CD4-positive, alpha-beta T cell (primary cell): ENCODE measurements at regions not wholly inside any gene's neighbourhood (a gene's known extent, or its start where the extent isn't known, plus 50 kb on each side); places are given as distances from the start of the nearest gene placed in this dataset.
A peak's percentile ranks its signal among the peaks of the same experiment; 100 is the strongest.

Source experiments
- ATAC-seq: fragments of 200-7000 bp; cut with Tn5 transposase; one replicate; pipeline ENCODE4 v1.10.0; 2022; ENCODE audit warnings: mild to moderate bottlenecking; ENCODE audit not compliant: poor library complexity
- CTCF ChIA-PET: fragments of 350-600 bp; sonication (Branson Sonifier 250); formaldehyde crosslinking; loops from one replicate; lab custom pipeline; 2021; ENCODE audit warnings: antibody characterized with exemption, inconsistent platforms; lab: Charles Lee
- POLR2A ChIA-PET: fragments of 350-600 bp; sonication (Branson Sonifier 250); formaldehyde crosslinking; loops from one replicate; lab custom pipeline; 2021; ENCODE audit warnings: antibody characterized with exemption, inconsistent platforms; lab: Charles Lee
- DNase-seq, 14 experiments: peaks; one replicate each; pipeline ENCODE4 v3.0.0-alpha.2; 2013 to 2020; ENCODE audit warnings: mixed read lengths in 2 of 14
- H3K27ac ChIP-seq, 2 donors: one replicate each; pipeline versions ENCODE4 v1.5.1 to v1.7.0; 2013; ENCODE audit warnings: low read length in 2 of 2, low read depth in 1 of 2, mild to moderate bottlenecking in 1 of 2
- H3K27me3 ChIP-seq, 2 experiments: 1 replicate in 1 of 2; 2 replicates in 1 of 2; pipeline versions ENCODE4 v1.6.1 to v1.7.0; 2013; ENCODE audit warnings: low read length in 2 of 2, control low read depth in 1 of 2, mild to moderate bottlenecking in 1 of 2, moderate library complexity in 1 of 2; ENCODE audit not compliant: insufficient read depth in 2 of 2, control insufficient read depth in 1 of 2
- H3K36me3 ChIP-seq: one replicate; pipeline ENCODE4 v1.6.1; 2013; ENCODE audit warnings: low read length, control low read depth; ENCODE audit not compliant: insufficient read depth
- H3K4me1 ChIP-seq: one replicate; pipeline ENCODE4 v1.6.1; 2013; ENCODE audit warnings: low read length, control low read depth; ENCODE audit not compliant: insufficient read depth
- H3K4me3 ChIP-seq: one replicate; pipeline ENCODE4 v1.5.1; 2013; ENCODE audit warnings: mild to moderate bottlenecking, low read length, moderate library complexity
- H3K9me3 ChIP-seq, 2 experiments: 1 replicate in 1 of 2; 2 replicates in 1 of 2; pipeline versions ENCODE4 v1.6.1 to v1.7.0; 2013; ENCODE audit warnings: low read length in 2 of 2, mild to moderate bottlenecking in 2 of 2, control low read depth in 1 of 2, moderate library complexity in 1 of 2; ENCODE audit not compliant: control insufficient read depth in 1 of 2, insufficient read depth in 1 of 2
- H3K27ac Mint-ChIP-seq: one replicate; pipeline ENCODE4 v1.8.0; 2020; ENCODE audit warnings: mixed read lengths
- H3K27me3 Mint-ChIP-seq: one replicate; pipeline ENCODE4 v1.8.0; 2021; ENCODE audit warnings: mixed read lengths
- H3K36me3 Mint-ChIP-seq: one replicate; pipeline ENCODE4 v1.8.0; 2021; ENCODE audit warnings: low read depth, mixed read lengths
- H3K4me1 Mint-ChIP-seq: one replicate; pipeline ENCODE4 v1.8.0; 2021; ENCODE audit warnings: low read depth, mixed read lengths
- H3K4me3 Mint-ChIP-seq: one replicate; pipeline ENCODE4 v1.8.0; 2020; ENCODE audit warnings: mild to moderate bottlenecking, mixed read lengths
- H3K9me3 Mint-ChIP-seq: one replicate; pipeline ENCODE4 v1.8.0; 2020; ENCODE audit warnings: mixed read lengths
- intact Hi-C, 2 experiments: fragments of 100-400 bp; cut with DNase I in 1 of 2; cut with micrococcal nuclease in 1 of 2; formaldehyde crosslinking; loops; one replicate each; pipeline versions ENCODE4 v1.15.1 to v1.9.0; 2023 to 2025; cut with DNase I, micrococcal nuclease
- TF ChIP-seq, protein P1 (sequence below): fragments of 200-600 bp; IDR thresholded peaks from one replicate; pipeline ENCODE4 v1.8.0; 2022; ENCODE audit warnings: antibody characterized with exemption, mild to moderate bottlenecking

DNA sequence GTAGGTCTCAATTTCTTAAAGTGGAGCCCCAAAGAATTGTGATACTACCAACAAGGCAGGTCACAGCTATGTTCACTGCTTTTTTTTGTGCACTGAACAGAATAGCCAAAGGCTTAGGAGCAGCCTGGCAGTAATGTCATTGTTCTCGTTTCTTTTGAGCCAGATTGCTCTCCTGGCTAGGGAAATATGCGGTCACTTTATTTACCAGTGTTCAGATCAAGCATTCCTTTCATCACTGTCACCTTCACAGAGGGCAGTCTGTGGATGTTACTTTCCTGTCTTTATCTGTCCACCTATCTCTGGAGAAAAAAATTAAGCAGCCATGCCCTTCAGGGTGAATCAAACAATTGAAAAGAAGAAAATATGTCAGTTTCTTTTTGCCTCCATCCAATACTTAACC is 159.6 kb downstream of the BTG1 start:
- Histone ChIP-seq H3K4me3 (no peak overlapping the region), H3K27ac (no peak overlapping the region), H3K4me1 (peaks cover 3% of the 10 kb centered on the region), H3K27me3 (no peaks in the 10 kb centered on the region), H3K9me3 (no peaks in the 10 kb centered on the region), H3K36me3 (no peaks in the 10 kb centered on the region)
- TF ChIP-seq, protein P1, sequence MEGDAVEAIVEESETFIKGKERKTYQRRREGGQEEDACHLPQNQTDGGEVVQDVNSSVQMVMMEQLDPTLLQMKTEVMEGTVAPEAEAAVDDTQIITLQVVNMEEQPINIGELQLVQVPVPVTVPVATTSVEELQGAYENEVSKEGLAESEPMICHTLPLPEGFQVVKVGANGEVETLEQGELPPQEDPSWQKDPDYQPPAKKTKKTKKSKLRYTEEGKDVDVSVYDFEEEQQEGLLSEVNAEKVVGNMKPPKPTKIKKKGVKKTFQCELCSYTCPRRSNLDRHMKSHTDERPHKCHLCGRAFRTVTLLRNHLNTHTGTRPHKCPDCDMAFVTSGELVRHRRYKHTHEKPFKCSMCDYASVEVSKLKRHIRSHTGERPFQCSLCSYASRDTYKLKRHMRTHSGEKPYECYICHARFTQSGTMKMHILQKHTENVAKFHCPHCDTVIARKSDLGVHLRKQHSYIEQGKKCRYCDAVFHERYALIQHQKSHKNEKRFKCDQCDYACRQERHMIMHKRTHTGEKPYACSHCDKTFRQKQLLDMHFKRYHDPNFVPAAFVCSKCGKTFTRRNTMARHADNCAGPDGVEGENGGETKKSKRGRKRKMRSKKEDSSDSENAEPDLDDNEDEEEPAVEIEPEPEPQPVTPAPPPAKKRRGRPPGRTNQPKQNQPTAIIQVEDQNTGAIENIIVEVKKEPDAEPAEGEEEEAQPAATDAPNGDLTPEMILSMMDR = no peak
- Mint-ChIP-seq H3K27ac (peak overlapping the region; percentile 3), H3K9me3 (no peaks in the 10 kb centered on the region), H3K36me3 (peaks cover under 1% of the 10 kb centered on the region), H3K4me1 (peaks cover 79% of the 10 kb centered on the region), H3K4me3 (no peak overlapping the region), H3K27me3 (no peaks in the 10 kb centered on the region)
- DNase-seq (no peak), ATAC-seq (no peak)
- intact Hi-C loops = loop anchor here in 1 of 2 experiments (5.0 to 10.0 kb wide), 3 partner anchors 141 to 601 kb away; no protein-coding TSS in a partner anchor
- POLR2A ChIA-PET = interaction anchor here (9.3 kb wide), 1 partner anchor 158 kb away, joined by 112 read pairs; the partner anchor contains the start of gene BTG1
- CTCF ChIA-PET = interaction anchor here (0.6 to 2.2 kb wide), 2 partner anchors 60 to 174 kb away, joined by 3 to 5 read pairs; no protein-coding TSS in a partner anchor

GRCh38 chr12:91985002-91985787 is 160.5 kb downstream of the BTG1 start:
- Mint-ChIP-seq H3K4me3 (no peak overlapping the region), H3K4me1 (peaks cover 73% of the 10 kb centered on the region), H3K9me3 (no peaks in the 10 kb centered on the region), H3K36me3 (peaks cover 3% of the 10 kb centered on the region), H3K27me3 (no peaks in the 10 kb centered on the region), H3K27ac (no peak overlapping the region)
- Histone ChIP-seq H3K27ac (no peak overlapping the region), H3K27me3 (no peaks in the 10 kb centered on the region), H3K4me1 (peaks cover 3% of the 10 kb centered on the region), H3K4me3 (no peak overlapping the region), H3K9me3 (no peaks in the 10 kb centered on the region), H3K36me3 (no peaks in the 10 kb centered on the region)
- TF ChIP-seq, protein P1 = no peak
- ATAC-seq (no peak), DNase-seq (no peak)
- intact Hi-C loops = loop anchor here in 1 of 2 experiments (5.0 to 10.0 kb wide), 3 partner anchors 142 to 600 kb away; no protein-coding TSS in a partner anchor
- POLR2A ChIA-PET = interaction anchor here (9.3 kb wide), 1 partner anchor 159 kb away, joined by 112 read pairs; the partner anchor contains the start of gene BTG1
- CTCF ChIA-PET = interaction anchor here (1.5 kb wide), 1 partner anchor 174 kb away, joined by 3 read pairs; no protein-coding TSS in a partner anchor

DNA sequence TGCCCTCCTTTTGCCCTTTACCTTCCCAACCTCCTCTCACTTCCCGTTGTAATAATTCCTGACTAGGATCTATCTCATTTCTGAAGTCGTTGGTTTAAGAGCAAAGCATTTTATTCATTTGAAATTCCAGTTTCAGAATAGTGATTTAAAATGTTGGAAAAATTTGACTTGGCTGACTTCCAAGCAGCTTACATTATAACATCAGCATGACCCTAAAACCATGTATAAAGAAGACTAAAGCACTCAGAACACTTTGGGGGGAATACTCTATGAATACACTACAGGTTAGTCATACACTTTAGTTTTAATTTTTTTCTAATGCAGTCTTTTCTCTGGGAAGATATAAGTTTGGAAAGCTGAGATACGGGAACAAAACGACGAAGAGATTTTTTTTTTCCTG is 161.1 kb downstream of the BTG1 start:
- Histone ChIP-seq H3K27me3 (no peaks in the 10 kb centered on the region), H3K27ac (no peak overlapping the region), H3K4me3 (no peak overlapping the region), H3K4me1 (peaks cover 3% of the 10 kb centered on the region), H3K9me3 (no peaks in the 10 kb centered on the region), H3K36me3 (no peaks in the 10 kb centered on the region)
- no peak overlapping the region for H3K27ac Mint-ChIP-seq
- TF ChIP-seq, protein P1 = no peak
- ATAC-seq = no peak
- no peaks in the 10 kb centered on the region for H3K9me3 Mint-ChIP-seq
- DNase-seq = no peak
- intact Hi-C loops = loop anchor here in 1 of 2 experiments (10.0 kb wide), 1 partner anchor 600 kb away; no protein-coding TSS in a partner anchor
- no peaks in the 10 kb centered on the region for H3K27me3 Mint-ChIP-seq
- H3K4me1 Mint-ChIP-seq = peaks cover 69% of the 10 kb centered on the region
- peaks cover 3% of the 10 kb centered on the region for H3K36me3 Mint-ChIP-seq
- no peak overlapping the region for H3K4me3 Mint-ChIP-seq
- ChIA-PET POLR2A (interaction anchor here (0.7 to 9.3 kb wide), 4 partner anchors 57 to 161 kb away, joined by 3 to 112 read pairs (median 4); partner anchors contain the start of gene BTG1), CTCF (interaction anchor here (1.5 kb wide), 1 partner anchor 173 kb away, joined by 3 read pairs; no protein-coding TSS in a partner anchor)
